SJCRH30 (cell line): ENCODE measurements at regions not wholly inside any gene's neighbourhood (a gene's known extent, or its start where the extent isn't known, plus 50 kb on each side); places are given as distances from the start of the nearest gene placed in this dataset.

Experiments used
- DNase-seq, 2 experiments: peaks; one replicate each; pipeline ENCODE4 v3.0.0-alpha.2; 2015 to 2020
- H3K27ac ChIP-seq: fragments of 250-450 bp; sonication (Bioruptor Pico); 2 replicates; pipeline ENCODE4 v1.5.1; 2020; ENCODE audit warnings: mild to moderate bottlenecking, moderate library complexity
- H3K27me3 ChIP-seq: fragments of 250-450 bp; sonication (Bioruptor Pico); 2 replicates; pipeline ENCODE4 v1.5.1; 2020; ENCODE audit warnings: mild to moderate bottlenecking, moderate library complexity
- H3K36me3 ChIP-seq: fragments of 250-450 bp; sonication (Bioruptor Pico); 2 replicates; pipeline ENCODE4 v1.5.1; 2020; ENCODE audit warnings: mild to moderate bottlenecking, moderate library complexity
- H3K4me1 ChIP-seq: fragments of 250-450 bp; sonication (Bioruptor Pico); 2 replicates; pipeline ENCODE4 v1.5.1; 2020; ENCODE audit warnings: mild to moderate bottlenecking, moderate library complexity
- H3K4me3 ChIP-seq: fragments of 250-450 bp; sonication (Bioruptor Pico); 2 replicates; pipeline ENCODE4 v1.5.1; 2020; ENCODE audit warnings: mild to moderate bottlenecking, moderate library complexity
- H3K9me3 ChIP-seq: fragments of 250-450 bp; sonication (Bioruptor Pico); replicated peaks from 2 replicates; pipeline ENCODE4 v1.5.1; 2020; ENCODE audit warnings: mild to moderate bottlenecking, moderate library complexity

DNA sequence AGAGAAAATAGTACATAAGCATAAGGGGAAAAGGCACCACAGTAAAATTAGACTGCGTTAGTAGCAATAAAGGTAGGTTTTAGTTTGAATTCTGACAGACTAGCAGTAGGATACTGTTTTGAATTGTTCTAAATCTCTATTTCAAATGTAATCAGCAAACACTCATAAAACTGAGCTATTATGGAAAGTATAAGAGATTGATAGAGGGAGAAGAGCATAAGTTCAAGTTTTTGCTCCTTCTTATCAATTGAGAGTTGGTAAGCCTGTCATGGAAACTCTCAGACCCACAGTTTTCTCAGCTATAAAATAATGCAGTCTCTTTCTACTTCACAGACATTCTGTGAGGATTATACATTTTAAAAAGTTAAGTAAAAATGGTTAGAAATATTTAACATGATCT is 840.2 kb upstream of the CNTN5 start:
- no peaks in the 10 kb centered on the region for H3K9me3 ChIP-seq
- no peaks in the 10 kb centered on the region for H3K36me3 ChIP-seq
- no peak for DNase-seq
- no peak overlapping the region for H3K27ac ChIP-seq
- no peak overlapping the region for H3K4me3 ChIP-seq
- H3K27me3 ChIP-seq: no peaks in the 10 kb centered on the region
- no peaks in the 10 kb centered on the region for H3K4me1 ChIP-seq

DNA sequence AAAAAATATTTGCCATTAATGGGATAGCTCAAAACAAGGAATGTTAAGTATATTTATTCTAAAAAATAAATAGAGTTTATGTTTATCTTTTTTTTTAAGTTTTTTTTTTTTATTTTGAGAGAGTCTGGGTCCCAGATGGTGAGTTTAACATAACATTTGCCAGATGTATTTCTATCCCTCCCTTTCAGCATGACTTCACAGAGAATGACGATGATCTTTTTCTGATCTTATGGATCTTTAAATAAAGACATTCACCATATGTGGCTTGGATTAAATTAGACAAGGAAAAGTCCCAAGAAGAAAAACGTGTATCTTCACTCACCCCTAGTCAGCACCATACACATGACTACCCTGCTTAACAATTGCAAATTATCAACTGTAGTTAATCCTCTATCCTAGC is 839.8 kb upstream of the CNTN5 start:
- H3K27ac ChIP-seq: no peak overlapping the region
- no peak overlapping the region for H3K4me3 ChIP-seq
- H3K27me3 ChIP-seq: no peaks in the 10 kb centered on the region
- no peak for DNase-seq
- no peaks in the 10 kb centered on the region for H3K36me3 ChIP-seq
- no peaks in the 10 kb centered on the region for H3K4me1 ChIP-seq
- H3K9me3 ChIP-seq: no peaks in the 10 kb centered on the region

DNA sequence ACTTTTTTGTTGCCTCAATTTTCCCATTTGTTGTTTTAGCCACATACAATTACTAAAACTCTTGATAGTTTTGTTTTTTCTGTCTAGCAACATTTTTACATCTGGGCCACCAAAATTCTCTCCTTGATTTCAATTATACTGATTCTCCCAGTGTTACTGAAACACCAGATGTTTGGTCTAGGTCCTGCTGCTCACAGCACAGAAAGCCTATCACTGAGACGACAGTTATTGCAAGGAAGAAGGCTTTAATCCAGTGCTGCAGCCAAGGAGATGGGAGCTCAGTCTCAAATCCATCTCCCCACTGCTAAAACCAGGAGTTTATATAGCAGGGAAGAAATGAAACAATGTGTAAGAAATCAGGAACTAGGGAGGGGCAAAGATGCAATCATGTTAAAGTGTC is 837.7 kb upstream of the CNTN5 start:
- no peak overlapping the region for H3K4me3 ChIP-seq
- no peak overlapping the region for H3K27ac ChIP-seq
- no peaks in the 10 kb centered on the region for H3K36me3 ChIP-seq
- H3K27me3 ChIP-seq: no peaks in the 10 kb centered on the region
- H3K4me1 ChIP-seq: no peaks in the 10 kb centered on the region
- DNase-seq: no peak
- no peaks in the 10 kb centered on the region for H3K9me3 ChIP-seq

DNA sequence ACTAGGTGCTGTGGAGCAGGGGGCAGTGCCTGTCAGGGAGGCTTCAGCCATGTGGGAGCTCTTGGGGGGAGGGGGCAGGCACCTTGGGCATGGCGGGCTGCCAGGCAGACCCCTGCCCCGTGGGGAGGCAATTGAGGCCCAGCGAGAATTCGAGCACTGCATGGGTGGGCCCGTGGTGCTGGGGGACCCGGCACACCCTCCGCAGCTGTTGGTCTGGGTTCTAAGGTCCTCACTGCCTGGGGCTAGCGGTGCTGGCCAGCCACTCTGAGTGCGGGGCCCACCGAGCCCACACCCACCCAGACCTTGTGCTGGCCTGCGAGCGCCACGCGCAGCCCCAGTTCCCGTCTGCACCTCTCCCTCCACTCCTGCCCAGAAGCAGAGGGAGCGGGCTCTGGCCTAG is 835.5 kb upstream of the CNTN5 start:
- H3K36me3 ChIP-seq: no peaks in the 10 kb centered on the region
- no peaks in the 10 kb centered on the region for H3K9me3 ChIP-seq
- no peak overlapping the region for H3K4me3 ChIP-seq
- H3K27me3 ChIP-seq: no peaks in the 10 kb centered on the region
- H3K4me1 ChIP-seq: no peaks in the 10 kb centered on the region
- no peak overlapping the region for H3K27ac ChIP-seq
- DNase-seq: no peak

DNA sequence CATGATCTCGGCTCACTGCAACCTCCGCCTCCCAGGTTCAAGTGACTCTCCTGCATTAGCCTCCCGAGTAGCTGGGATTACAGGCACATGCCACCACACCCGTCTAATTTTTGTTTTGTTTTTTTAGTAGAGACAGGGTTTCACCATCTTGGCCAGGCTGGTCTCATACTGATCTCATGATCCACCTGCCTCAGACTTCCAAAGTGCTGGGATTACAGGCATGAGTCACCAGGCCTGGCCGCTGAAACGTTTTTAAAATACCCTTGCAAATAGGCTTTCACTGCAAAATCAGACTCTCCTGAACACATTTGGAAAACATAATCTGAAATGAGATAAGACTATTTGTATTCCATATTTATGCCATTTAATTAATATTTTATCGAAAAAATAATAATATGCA is 826.1 kb upstream of the CNTN5 start:
- Histone ChIP-seq H3K27ac (no peak overlapping the region), H3K4me3 (no peak overlapping the region), H3K27me3 (no peaks in the 10 kb centered on the region), H3K9me3 (no peaks in the 10 kb centered on the region), H3K36me3 (no peaks in the 10 kb centered on the region), H3K4me1 (no peaks in the 10 kb centered on the region)
- peak; percentile 13 to 35 for DNase-seq

DNA sequence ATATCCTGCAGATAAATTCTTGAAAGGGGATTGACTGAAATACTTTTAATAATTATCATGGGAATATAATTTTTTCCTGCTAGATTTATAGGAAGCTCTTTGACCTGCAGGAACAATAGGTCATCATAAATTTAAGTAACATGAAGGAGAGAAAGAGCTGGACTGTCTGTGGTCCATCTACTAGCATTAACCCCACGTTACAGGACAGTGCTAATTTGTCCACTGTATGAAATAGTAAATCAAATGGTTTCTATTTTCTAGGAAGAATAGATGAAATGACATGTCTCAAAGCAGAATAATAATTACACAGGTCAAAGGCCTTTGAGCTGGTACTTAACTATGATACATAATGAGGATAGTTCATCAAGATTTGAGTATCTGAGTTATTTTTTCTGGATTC is 825.4 kb upstream of the CNTN5 start:
- H3K4me1 ChIP-seq: no peaks in the 10 kb centered on the region
- H3K4me3 ChIP-seq: no peak overlapping the region
- H3K27me3 ChIP-seq: no peaks in the 10 kb centered on the region
- DNase-seq: no peak
- H3K36me3 ChIP-seq: no peaks in the 10 kb centered on the region
- no peak overlapping the region for H3K27ac ChIP-seq
- no peaks in the 10 kb centered on the region for H3K9me3 ChIP-seq

DNA sequence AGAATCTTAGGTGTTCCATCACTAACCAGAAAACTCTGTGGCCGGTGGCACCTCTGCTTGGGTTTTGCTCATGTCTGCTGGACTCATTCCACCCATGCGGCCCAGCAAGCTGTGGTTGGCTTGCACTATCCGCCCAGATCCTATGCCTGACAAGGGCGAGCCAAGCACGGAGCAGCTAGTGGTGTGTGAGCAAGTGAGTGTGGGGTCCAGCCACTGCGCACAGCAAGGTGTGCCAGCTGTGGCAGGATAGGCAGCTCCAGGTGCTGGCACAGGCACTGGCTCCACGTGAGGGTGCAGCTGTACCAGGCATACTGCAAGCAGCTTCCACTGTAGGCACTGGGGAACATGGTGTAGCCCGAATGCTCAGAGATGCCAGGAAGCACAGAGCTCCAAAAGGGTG is 813.7 kb upstream of the CNTN5 start:
- no peak for DNase-seq
- Histone ChIP-seq H3K4me3 (no peak overlapping the region), H3K36me3 (no peaks in the 10 kb centered on the region)

DNA sequence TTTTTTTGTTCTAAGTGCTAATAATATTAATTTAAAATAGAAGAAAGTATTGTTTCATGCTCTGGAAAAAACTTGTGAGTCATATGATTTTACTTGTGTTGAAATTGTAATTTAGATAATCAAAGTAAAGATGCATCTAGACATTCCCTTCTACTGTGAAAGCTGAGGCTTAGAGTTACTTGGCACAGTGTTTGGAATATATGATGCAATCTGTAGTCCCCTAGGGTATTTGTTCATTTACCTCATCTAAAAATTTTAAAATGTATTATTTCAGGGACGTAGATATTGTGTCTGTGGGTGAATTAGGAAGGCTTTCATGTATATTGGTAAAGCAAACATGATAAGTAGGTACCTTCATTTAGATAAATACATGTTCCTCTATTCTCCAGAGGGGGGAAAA is 793.5 kb upstream of the CNTN5 start:
- Histone ChIP-seq H3K36me3 (no peaks in the 10 kb centered on the region), H3K27ac (no peak overlapping the region), H3K9me3 (no peaks in the 10 kb centered on the region), H3K27me3 (no peaks in the 10 kb centered on the region), H3K4me3 (no peak overlapping the region), H3K4me1 (no peaks in the 10 kb centered on the region)
- no peak for DNase-seq

More for the DNA sequence above, 813.7 kb upstream of the CNTN5 start:
- H3K9me3 ChIP-seq: no peaks in the 10 kb centered on the region
- H3K27ac ChIP-seq: no peak overlapping the region
- no peaks in the 10 kb centered on the region for H3K27me3 ChIP-seq
- H3K4me1 ChIP-seq: no peaks in the 10 kb centered on the region

DNA sequence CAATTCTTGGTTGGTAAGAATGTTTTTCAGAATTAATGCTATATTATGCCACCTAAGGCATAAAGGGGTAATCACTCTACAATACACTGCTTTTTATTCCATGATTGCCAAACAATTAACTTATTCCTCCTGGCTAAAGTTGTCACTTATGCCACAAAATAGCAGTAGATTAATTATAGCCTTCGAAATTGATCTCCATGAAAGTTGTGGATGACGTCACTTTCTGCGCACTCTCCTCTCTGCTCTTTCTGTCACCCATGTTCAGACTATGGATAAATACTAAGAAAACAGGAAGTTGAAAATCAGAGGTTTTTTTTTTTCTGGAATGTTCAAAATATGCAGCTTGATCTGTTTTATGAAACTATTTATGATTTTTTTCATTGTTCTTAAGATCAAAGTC is 790.1 kb upstream of the CNTN5 start:
- Histone ChIP-seq H3K4me1 (no peaks in the 10 kb centered on the region), H3K9me3 (no peaks in the 10 kb centered on the region), H3K27ac (no peak overlapping the region), H3K36me3 (no peaks in the 10 kb centered on the region), H3K27me3 (no peaks in the 10 kb centered on the region), H3K4me3 (no peak overlapping the region)
- no peak for DNase-seq

DNA sequence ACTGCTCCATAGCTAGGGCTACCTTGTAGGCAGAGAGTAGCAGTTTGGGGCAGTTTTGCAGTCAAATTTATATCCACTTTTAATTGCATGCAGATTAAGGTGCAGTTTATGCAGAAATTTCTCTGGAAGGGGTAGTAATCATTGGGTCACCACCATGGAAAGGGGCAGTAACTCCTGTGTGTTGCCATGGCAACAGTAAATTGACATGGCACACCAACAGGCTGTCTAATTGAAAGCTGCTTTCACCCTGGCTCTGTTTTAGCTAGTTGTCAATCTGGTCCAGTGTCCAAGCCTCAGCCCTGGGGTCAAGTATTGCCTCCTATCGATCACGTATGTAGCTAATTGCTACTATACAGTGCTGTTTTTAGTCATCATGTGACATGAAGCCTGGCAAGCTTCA is 786.1 kb upstream of the CNTN5 start:
- Histone ChIP-seq H3K9me3 (no peaks in the 10 kb centered on the region), H3K36me3 (no peaks in the 10 kb centered on the region), H3K27ac (no peak overlapping the region), H3K4me1 (no peaks in the 10 kb centered on the region), H3K4me3 (no peak overlapping the region), H3K27me3 (no peaks in the 10 kb centered on the region)
- no peak for DNase-seq

DNA sequence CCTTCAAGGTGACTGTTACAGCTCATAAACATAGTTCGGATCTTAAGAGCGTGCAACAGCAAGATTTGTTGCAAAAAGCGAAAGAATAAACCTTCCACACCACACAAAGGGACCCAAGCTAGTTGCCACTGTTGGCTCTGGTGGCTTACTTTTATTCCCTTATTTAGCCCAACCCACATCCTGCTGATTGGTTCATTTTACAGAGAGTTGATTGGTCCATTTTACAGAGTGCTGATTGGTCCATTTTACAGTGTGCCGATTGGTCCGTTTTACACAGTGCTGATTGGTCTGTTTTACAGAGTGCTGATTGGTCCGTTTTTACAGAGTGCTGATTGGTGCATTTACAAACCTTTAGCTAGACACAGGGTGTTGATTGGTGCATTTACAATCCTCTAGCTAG is 776.9 kb upstream of the CNTN5 start:
- Histone ChIP-seq H3K27me3 (no peaks in the 10 kb centered on the region), H3K4me3 (no peak overlapping the region), H3K9me3 (no peaks in the 10 kb centered on the region), H3K36me3 (no peaks in the 10 kb centered on the region), H3K27ac (no peak overlapping the region), H3K4me1 (no peaks in the 10 kb centered on the region)
- DNase-seq: no peak

DNA sequence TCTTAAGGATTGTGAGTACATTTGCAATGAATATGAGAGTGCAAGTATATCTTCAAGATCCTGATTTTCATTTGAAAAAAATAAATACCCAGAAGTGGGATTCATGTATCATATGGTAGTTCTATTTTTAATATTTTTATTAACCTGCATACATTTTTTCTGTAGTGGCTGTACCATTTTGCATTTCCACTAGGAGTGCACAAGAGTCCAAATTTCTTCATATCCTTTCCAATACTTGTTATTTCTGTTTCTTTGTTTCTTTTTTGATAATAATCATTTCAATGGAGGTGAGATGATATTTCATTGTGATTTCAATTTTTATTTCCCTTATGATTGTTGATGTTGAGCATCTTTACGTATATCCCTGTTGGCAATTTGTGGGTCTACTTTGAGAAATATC is 759.8 kb upstream of the CNTN5 start:
- Histone ChIP-seq H3K27me3 (no peaks in the 10 kb centered on the region), H3K4me3 (no peak overlapping the region), H3K9me3 (no peaks in the 10 kb centered on the region), H3K4me1 (no peaks in the 10 kb centered on the region), H3K27ac (no peak overlapping the region), H3K36me3 (no peaks in the 10 kb centered on the region)
- no peak for DNase-seq

DNA sequence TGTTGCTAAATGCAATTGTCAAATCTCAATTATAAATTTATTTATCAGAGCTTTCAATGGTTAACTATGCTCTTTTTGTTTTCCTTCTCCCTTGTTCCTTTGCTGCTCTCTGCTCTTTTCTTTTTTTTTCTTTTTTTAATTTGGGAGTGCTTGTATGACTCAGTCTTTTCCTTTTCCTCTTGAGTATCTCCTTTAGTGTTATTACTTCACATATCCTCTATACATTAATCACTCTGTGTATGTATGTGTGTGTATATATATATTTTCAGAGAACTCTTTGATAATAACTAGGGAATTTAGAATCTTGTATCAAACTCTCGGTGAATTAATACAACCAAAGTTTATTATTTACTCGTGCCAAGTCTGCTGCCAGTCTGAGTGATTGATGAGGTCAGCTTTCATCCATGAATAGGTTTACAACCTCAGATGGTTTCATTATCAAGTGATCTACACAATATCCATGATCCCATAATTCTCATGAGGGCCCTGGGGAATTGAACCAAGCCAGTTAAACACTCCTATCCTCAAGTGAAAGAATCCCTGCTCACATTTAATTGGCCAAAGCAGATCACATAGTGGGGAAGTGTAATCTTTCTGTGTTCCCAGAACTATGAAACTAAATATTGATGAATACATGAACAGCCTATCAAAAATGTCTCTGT is 743.4 kb upstream of the CNTN5 start:
- Histone ChIP-seq H3K36me3 (no peaks in the 10 kb centered on the region), H3K9me3 (no peaks in the 10 kb centered on the region), H3K4me3 (no peak overlapping the region), H3K27me3 (no peaks in the 10 kb centered on the region), H3K4me1 (no peaks in the 10 kb centered on the region), H3K27ac (no peak overlapping the region)
- no peak for DNase-seq

DNA sequence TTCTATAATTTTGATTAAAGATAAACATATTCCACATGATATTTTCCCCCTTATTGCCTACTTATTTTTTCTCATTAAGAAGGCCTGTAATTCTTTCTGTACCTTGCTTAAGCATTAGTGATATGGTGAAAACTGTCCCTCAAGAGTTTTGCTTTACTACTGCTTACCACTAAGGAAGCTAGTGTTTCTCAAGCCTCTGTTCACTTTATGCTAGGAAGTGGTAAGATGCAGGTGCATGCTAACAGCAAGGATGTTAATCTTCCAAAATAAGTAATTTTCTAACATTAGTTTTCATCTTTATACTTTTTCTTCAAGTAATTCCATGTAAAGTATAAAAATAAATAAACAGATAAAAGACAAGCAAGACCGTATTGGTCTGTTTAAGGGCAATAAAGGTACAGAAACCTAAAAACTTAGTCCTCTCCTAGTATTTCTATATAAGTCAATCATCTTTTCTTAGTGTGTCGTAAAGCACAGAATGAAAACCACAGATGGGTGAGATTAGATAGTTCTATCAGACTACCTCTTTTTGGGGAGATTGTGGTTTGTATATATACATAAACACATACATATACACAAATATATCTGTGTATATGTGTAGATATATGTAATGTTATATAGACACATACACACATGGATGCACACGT is 731.0 kb upstream of the CNTN5 start:
- H3K4me3 ChIP-seq: no peak overlapping the region
- H3K4me1 ChIP-seq: no peaks in the 10 kb centered on the region
- no peak overlapping the region for H3K27ac ChIP-seq
- no peak for DNase-seq
- H3K9me3 ChIP-seq: no peaks in the 10 kb centered on the region
- no peaks in the 10 kb centered on the region for H3K27me3 ChIP-seq
- H3K36me3 ChIP-seq: no peaks in the 10 kb centered on the region

DNA sequence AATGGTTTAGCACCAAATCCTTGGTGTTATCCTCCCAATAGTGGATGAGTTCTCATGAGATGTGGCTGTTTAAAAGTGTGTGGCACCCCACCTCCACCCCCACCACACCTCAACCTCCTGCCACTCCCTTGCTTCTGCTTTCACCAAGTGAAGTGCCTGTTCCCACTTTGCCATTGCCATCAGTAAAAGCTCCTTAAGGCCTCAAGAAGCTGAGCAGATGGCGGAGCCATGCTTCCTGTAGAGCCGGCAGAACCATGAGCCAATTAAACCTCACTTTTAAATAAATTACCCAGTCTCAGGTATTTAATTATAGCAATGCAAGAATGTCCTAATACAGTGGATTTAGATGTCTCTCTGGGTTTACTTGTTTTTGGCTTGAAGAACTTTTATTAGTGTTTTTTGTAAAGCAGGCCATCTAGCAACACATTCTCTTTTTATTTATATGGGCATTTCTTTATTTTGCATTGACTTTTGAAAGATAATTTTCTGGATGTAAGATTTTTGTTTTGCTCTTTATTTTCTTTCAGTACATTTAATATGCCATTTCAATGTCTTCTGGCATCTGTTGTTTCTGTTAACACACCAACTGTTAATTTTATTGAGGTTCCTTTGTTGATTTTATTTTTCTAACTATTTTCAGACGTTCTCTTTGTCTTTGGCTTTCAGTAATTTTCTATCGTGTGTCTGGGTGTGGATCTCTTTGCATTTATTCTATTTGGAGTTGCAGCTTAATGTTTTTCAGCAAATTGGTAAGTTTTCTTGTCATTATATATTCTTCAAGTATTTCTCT is 724.5 kb upstream of the CNTN5 start:
- no peaks in the 10 kb centered on the region for H3K36me3 ChIP-seq
- no peak for DNase-seq
- no peaks in the 10 kb centered on the region for H3K9me3 ChIP-seq
- no peaks in the 10 kb centered on the region for H3K27me3 ChIP-seq
- no peak overlapping the region for H3K4me3 ChIP-seq
- no peaks in the 10 kb centered on the region for H3K4me1 ChIP-seq
- no peak overlapping the region for H3K27ac ChIP-seq
